NCI-H345 (cell line): ENCODE measurements at regions not wholly inside any gene's neighbourhood (a gene's known extent, or its start where the extent isn't known, plus 50 kb on each side); places are given as distances from the start of the nearest gene placed in this dataset.
"Not testable (repeated sequence)": the region's sequence is repeated elsewhere in the genome, so short reads cannot be mapped to it uniquely, and the experiment has no call there.

Source experiments
- DNase-seq: peaks from one replicate; lab custom pipeline; 2025; lab: John Stamatoyannopoulos, UW

DNA sequence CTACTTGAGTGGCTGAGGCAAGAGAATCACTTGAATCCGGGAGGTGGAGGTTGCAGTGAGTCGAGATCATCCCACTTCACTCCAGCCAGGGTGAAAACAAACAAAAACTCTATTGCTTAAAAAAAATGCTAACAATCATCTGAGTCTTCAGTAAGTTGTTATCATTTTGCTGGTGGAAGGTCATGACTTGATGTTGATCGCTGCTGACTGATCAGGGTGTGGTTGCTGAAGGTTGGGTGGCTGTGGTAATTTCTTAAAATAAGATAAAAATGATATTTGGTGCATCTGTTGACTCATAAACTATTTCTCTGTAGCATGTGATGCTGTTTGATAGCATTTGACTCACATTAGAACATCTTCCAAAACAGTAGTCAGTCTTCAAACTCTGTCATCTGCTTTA lies 349.4 kb upstream of the PAPPA start:
- no peak for DNase-seq

DNA sequence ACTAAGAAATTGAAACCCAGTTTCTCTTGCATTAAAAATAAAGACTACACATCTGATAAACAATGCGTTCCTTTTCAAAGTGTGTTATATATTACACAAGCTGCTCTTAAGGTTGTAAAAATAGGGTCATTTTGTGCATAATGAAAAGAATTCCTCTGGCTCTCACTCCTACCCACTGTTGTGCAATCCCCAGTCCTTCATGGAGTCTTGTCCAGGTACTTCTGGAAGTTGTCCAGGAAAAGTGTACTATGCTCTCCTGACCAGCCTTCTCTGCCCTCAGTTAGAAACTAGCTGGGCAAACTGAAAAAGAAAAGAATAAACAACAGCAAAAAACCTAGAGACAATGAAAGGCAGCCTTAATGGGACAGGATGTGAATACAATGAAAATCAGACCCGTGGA lies 345.5 kb upstream of the PAPPA start:
- DNase-seq, result no peak

DNA sequence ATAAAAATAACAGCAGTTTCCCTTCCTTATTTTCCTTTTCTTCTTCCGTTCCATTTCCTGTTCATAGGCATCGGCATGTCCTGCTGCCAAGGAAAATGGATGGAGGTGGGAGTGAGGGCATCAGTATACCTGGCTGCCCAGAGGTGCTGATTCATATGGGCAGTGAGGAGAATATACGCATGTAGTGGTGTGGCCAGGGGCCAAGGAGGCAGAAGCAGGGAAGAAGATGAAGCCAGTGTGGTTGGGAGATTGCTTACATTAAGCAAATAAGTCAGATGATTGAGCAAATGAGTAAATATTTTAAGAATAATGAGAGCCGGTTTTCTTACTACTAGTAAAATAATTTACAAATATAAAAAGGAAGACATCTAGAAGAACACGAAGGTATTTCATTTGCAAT lies 344.9 kb upstream of the PAPPA start:
- no peak for DNase-seq

DNA sequence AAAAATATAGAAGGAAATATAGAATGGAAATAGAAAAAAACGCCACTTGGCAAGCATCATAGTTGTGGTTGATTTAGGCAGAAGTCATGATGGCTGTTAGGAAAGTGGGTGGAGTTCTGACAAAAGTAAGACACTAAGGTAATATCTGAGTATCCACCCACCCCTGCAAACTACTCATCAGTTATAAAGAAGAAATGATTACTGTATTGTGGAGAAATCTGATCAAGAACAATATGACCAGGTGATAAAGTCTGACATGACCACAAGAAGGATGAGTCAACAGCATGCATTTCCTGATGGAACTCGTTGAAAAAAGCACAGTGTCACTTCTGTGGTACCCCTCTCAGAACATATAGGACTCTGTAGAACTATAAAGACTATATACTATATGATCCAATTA lies 343.4 kb upstream of the PAPPA start:
- no peak for DNase-seq

DNA sequence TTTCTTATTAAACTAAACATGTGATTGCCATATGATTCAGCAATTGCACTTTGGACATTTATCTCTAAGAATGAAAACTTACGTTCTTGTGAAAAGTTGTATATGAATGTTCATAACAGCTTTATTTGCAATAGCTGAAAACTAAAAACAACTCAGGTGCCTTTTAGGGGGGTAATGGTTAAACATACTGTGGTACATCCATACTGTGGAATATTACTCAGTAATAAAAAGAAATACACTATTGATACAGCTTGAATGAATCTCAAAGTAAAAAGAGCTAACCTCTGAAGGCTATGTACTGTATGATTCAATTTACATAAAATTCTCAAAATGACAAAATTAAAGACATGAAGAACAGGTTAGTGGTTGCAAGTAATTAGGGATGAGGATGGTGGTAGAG lies 339.5 kb upstream of the PAPPA start:
- DNase-seq, result no peak

DNA sequence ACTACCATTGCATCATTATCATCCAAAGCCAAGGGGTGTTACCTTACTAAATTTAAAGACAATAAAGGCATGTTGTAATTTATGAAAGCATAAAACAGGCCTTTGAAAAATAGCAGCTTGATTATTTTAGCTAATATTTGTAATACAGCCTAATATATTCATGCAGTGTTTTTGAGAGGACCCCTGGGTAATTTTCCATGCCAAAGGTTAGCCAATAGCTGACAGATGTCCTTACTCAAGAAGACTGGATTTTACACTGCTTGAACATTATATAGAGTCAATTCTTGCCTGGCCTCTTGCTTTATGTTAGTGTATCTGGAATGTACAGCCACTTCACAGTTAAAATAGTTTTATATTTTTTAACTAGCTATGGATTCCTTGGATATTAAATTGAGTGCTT lies 337.8 kb upstream of the PAPPA start:
- DNase-seq, result no peak

DNA sequence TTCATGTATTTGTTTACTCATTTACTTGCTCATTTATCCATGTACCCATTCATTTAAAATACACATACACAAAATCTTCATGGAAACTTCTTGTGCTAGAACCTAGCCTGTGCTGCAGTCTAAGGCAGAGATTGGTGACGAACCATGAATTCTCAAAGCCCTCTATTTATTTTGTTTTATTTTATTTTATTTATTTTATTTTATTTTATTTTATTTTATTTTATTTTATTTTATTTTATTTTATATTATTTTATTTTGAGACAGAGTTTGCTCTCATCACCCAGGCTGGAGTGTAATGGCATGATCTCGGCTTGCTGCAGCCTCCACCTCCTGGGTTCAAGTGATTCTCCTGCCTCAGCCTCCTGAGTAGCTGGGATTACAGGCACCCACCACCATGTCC lies 334.9 kb upstream of the PAPPA start:
- DNase-seq, result not testable (repeated sequence)

DNA sequence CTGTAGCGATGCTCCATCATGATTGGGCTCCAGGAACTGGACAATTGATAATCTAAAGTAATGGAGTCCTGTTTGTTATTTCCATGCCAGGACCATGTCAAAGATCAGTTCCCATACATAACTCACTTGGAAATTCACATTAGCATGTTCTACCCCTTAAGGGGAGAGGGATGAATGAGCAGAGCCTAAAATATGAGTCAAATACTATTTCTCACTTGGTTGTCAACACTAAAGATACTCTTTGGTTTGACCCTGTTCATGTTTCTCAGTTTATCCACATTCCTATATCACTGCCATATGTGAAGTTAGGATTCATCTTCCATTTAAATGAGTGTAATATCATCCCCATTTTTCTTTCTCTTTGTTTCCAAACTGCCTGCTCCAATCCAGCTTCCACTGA lies 321.6 kb upstream of the PAPPA start:
- DNase-seq, result no peak

DNA sequence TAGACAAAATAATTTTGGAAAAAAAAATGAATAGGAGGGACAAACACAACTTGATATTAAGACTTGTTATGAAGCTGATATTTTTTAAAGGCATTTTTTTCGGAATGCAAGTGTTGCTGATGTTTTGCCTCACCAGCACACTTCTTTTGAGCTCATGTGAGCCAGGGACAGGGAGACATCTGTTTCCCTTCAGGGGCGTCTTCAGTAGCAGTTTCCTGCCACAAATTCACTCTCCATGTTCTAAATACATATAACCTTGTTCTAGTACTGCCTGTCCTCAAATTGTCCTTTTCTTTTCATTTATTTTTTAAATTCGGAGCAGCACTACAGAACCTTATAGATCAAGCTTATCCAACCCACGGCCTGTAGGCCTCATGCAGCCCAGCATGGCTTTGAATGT lies 316.0 kb upstream of the PAPPA start:
- DNase-seq, result no peak

DNA sequence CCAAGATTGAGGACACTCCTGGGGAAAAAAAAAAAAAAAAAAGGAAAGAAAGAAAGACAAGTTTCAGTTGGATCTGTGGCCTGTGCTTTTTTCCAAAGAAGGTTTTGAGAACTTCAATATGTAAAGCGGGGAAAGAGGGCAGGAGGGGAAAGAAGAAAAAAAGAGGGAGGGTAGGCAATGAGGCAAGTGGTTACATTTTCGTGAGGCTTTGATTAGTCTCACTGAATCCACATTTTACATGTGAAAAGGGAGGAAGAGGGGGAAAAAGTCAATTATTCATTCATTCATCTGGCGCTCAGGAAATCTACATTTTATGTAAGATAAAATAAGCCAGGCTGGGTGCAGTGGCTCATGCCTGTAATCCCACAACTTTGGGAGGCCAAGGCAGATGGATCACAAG lies 315.2 kb upstream of the PAPPA start:
- no peak for DNase-seq

DNA sequence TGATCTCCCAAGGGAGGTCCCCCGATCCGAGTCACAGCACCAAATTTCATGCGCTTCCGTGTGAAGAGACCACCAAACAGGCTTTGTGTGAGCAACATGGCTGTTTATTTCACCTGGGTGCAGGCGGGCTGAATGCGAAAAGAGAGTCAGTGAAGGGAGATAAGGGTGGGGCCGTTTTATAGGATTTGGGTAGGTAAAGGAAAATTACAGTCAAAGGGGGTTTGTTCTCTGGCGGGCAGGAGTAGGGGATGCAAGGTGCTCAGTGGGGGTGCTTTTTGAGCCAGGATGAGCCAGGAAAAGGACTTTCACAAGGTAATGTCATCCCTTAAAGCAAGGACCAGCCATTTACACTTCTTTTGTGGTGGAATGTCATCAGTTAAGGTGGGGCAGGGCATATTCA lies 309.2 kb upstream of the PAPPA start:
- DNase-seq, result not testable (repeated sequence)

DNA sequence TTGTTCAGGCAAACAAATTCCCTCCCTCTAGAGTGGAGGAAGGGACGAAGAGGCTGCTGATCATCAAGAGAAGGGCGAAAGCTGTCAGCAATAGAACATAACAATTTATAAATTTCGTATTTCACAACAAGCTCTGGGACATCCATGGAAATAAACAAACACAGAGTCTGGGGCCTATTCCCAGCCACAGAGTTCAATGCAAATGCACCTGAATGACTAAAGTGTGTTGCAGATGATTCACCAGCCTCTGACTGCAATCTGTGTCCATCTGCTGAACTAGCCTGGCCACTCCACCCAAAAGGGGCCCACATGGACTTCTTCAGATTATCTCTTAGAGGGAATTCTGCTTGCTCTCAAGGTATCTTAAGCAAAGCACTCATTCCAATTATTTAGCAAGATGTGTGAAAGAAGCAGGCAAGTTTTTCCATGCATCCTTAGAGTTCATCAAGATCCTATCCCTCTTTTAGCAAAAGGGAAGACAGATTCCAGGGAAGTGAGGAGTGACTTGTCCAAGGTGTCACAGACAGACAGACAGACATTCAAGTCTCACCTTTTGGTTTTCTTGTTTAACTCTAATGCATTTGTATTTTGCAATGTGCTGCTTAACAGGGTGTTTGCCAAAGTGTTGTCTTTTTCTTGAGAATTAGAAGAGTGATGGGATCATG lies 307.8 kb upstream of the PAPPA start:
- DNase-seq, result no peak

DNA sequence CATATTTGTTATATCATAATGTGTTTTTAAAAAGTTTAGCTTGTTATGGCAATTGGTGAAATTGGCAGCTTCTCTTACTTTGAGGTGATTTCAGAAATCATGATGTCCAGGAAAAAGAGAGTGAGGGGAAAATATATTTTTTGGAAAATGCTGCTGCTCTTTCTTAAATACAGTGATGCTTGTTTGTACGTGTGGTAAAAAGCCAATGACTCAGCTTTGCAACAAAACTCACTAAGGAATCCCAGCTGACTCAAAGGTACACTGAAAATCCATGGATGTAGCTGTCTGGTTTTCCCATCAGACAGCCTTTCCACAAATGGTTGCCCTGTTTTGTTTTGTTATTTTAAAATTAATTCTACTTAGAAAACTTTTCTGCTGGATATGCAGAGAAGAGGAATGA lies 306.4 kb upstream of the PAPPA start:
- DNase-seq, result no peak

DNA sequence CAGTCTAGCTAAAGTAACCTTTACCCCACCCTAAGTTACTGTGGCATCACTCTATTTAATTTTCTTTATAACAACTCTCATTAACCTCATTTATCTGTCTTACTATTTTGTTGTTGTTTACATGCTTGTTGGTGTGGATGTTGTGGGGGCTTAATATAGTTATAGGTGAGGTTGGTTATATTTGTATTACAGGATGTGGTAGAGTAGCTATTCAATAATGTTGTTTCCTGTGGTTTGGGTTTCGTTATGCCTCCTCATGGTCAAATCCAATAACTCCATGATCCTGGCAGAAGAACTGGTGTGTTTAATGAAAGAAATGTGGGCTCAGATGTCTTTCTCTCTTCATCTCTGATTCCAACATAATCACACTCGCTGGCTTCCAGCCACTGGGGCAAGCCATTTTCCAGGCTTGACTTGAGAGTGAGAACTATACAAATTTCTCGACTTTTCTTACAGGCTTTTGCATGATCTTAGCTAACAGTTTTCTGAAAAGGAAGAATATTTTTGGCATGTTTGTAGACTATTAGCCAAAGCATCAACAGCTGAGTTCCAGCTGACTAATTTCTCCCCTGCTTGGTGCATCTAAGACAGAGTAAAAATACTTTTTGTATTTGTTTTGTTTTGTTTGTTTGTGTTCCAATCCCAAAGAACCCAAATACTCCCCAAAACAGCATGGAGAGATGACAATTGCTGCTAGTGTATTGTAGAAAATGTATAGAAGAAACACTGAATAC lies 303.7 kb upstream of the PAPPA start:
- DNase-seq, result no peak

DNA sequence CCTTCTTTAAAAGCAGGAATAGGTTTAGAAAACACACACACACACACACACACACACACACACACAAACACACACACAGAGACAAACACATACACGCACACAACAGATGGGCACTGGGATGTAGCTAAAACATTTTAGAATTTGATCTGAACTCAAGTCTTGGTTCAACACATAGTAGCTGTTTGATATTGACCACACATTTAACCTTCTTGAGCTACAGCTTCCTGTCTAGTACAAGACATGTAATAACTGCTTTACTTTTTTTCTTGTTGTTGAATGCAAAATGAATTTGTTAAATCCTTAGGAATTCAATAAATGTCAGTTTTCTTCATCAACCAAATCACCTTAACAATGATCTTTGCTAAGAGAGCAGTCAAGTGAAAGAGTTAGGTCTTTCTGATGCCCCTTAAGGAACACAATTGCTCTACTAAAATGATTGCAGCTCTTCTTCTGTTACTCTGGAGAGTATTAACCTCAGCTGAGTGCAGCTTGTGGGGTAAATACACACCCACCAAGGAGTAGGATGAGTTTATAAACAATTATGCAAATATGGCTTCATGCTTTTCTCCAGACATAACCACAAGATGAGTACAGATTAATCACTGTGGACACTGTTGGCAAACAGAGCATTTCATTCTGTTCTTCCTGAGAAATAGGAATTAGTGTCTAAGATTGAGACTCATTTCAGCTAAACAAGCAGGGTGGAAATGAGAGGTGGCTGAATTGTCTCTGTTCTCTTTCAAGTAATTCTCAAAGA lies 302.9 kb upstream of the PAPPA start:
- DNase-seq, result no peak

DNA sequence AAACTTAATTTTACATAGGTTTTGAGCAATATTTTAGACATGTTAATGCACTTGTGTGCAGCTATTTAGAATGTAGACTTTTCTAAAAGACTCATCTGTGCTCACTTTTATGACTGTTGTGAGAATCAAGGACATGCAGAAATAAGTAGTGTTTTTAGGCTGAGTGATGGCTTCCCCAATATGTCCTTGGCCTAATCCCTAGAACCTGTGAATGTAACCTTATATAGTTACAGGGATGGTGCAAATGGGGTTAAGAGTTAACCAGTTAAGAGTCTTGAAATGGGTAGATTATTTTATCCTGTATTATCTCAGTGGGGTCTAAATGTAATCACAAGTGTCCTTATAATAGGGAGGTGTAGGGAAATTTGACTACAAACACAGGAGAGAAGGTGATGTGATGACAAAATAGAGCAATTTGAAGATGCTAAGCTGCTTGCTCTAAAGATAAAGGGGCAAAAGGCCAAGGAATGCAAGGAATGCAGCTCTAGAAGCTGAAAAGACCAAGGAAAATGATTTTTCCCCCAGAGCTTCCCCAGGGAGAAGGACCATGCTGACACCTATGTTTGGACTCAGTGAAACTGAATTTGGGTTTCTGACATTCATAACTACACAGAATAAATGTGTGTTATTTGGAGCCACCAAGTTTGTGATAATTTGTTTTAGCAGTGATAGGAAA lies 298.0 kb upstream of the PAPPA start:
- DNase-seq, result no peak

DNA sequence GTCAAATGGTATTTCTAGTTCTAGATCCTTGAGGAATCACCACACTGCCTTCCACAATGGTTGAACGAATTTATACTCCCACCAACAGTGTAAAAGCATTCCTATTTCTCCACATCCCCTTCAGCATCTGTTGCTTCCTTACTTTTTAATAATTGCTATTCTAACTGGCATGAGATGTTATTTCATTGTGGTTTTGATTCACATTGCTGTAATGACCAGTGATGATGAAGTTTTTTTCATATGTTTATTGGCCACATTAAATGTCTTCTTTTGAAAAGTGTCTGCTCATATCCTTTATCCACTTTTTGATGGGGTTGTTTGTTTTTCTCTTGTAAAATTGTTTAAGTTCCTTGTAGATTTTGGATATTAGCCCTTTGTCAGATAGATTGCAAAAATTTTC lies 295.2 kb upstream of the PAPPA start:
- not testable (repeated sequence) for DNase-seq

DNA sequence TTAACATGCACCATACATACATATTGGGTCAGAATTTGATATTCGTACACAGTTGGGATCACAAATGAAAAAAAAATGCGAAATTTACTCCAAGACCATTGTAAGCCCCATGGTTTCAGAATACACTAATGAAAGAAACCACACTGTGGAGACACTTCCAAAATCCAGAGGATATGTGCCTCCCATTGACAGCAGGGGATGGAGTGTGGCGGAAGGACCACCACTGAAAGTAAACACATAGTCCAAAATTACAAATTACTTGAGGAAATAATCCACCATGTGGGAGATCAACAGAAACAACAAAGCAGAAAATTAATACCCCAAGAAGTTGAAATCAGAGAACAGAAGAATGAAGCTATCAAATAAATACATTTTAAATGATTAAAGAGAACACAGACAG lies 291.6 kb upstream of the PAPPA start:
- DNase-seq, result no peak

DNA sequence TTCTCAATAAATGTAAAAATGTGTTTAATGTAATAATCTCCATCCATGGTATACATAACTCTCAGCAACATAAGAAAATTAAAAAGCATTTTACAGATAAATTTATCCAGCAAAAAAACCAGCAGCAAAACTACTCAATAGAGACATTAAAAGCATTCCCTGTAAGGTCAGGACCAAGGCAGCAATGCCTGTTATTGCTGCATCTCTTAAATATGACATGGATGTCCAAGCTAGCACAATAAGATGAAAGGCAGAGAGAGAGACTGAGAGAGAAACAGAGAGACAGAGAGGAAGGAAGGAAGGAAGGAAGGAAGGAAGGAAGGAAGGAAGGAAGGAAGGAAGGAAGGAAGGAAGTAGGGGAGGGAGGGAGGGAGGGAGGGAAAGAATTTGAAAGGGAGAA lies 289.0 kb upstream of the PAPPA start:
- DNase-seq, result no peak

DNA sequence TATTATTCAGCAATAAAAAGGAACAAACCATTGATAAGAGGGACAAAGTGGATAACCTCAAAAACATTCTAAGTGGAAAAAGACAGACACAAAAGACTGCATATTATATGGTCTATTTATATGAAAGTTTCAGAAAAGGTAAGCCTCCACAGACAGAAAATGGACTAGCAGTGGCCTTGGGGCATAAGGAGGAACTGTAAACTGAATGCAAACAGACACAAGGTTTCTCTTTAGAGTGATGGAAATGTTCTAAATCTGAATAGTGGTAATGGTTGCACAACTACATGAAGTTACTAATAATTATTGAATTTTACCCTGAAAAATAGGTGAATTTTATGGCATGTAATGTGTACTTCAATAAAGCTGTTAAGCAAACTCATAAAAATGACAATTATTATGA lies 286.3 kb upstream of the PAPPA start:
- DNase-seq, result no peak

DNA sequence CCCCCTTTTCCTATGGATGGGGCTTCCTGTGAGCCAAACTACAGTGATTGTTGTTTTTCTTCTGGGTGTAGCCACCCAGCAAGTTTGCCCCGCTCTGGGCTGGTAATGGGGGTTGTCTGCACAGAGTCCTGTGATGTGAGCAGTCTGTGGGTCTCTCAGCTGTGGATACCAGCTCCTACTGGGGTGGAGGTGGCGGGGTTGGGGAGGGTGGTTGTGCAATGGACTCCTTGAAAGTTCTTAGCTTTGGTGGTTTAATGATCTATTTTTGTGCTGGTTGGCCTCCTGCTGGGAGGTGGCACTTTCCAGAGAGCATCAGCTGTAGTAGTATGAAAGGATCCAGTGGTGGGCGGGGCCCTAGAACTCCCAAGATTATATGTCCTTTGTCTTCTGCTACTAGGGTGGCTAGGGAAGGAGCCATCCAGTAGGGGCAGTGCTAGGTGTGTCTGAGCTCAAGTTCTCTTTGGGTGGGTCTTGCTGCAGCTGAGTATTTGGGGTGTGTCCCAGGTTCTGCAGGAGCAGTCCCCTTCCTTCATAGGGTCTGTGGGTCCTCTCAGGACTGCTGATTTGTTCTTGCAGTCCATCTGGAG lies 275.6 kb upstream of the PAPPA start:
- no peak for DNase-seq

DNA sequence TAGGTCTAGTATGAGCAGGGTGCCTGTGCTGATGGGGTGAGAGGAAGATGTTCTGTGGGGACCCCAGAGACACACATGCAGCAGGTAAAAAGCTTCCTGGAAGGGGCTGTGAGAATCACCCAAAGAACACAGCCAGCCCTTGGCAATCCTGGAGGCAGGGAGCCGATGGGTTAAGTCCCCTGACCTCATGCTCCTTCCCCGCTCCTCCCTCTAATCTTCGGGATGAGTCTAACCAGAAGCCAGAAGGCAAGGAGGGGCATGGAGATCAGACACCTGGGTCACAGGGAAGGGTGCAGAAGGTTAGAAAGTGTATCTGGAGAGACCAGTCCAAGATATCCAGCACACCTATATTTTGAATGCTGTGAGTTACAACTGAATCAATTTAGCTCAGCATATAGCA lies 274.1 kb upstream of the PAPPA start:
- no peak for DNase-seq
